ENCODE measurements at regions not wholly inside any gene's neighbourhood (a gene's known extent, or its start where the extent isn't known, plus 50 kb on each side); places are given as distances from the start of the nearest gene placed in this dataset.

- Histone ChIP-seq H3K27me3 (ENCODE audit: control insufficient read depth in 2 of 2, insufficient read depth in 2 of 2, low read length in 2 of 2) (no peaks in the 10 kb centered on the region), H3K79me2 (ENCODE audit: control insufficient read depth, insufficient read depth, low read length) (no peaks in the 10 kb centered on the region), H3K4me1 (ENCODE audit: control insufficient read depth, extremely low read depth, insufficient read depth, low read length) (peaks cover 27% of the 10 kb centered on the region), H3K9ac (replicated peaks; ENCODE audit: extremely low read depth, insufficient read depth, low read length) (no peak overlapping the region), H4K20me1 (replicated peaks; ENCODE audit: control insufficient read depth, extremely low read depth, insufficient read depth, low read length) (no peaks in the 10 kb centered on the region), H3K9me3 (replicated peaks; ENCODE audit: control insufficient read depth, insufficient read depth, low read length) (no peaks in the 10 kb centered on the region), H3K36me3 (ENCODE audit: control insufficient read depth in 2 of 2, extremely low read depth in 1 of 2, insufficient read depth in 2 of 2, low read length in 2 of 2) (no peaks in the 10 kb centered on the region), H3K27ac (ENCODE audit: insufficient read depth, low read depth, low read length) (no peak overlapping the region), H3K4me3 (replicated peaks in 1 of 3; ENCODE audit: insufficient read depth in 1 of 3, low read depth in 1 of 3, low read length in 3 of 3) (no peak overlapping the region), H2AFZ (ENCODE audit: low read depth, low read length) (no peak overlapping the region), H3K4me2 (ENCODE audit: insufficient read depth, low read length) (no peak overlapping the region), H3K9me1 (replicated peaks; ENCODE audit: control insufficient read depth, extremely low read depth, insufficient read depth, low read length) (no peaks in the 10 kb centered on the region)
- no TSS peak for BruUV-seq (replicated peaks)
- DNase-seq (ENCODE audit: low read depth, low spot score) (no peak), FAIRE-seq (no peak)
- dilution Hi-C loops (cut with MboI; ENCODE audit: extremely low pct_ligation_motif_present, low sequenced_read_pairs) (no loop called here), intact Hi-C loops (cut with micrococcal nuclease) (no loop called here)
- POLR2A ChIA-PET = no interaction called here
- CTCF ChIA-PET = interaction anchor here (1.1 kb wide), 1 partner anchor 75 kb away, joined by 3 read pairs; no protein-coding TSS in a partner anchor
- TF ChIP-seq JUN (IDR thresholded peaks at IDR 0.05; ENCODE audit: borderline replicate concordance, insufficient read depth, insufficient read length, low read depth) (no peak), FOS (IDR thresholded peaks at IDR 0.05; ENCODE audit: borderline replicate concordance, insufficient read depth, low read length) (no peak), GATA2 (IDR thresholded peaks at IDR 0.05; ENCODE audit: insufficient read depth, insufficient read length, low read depth, low read length) (no peak), MYC (IDR thresholded peaks at IDR 0.05; ENCODE audit: low read depth, low read length) (no peak), EZH2 (IDR thresholded peaks at IDR 0.05; ENCODE audit: borderline replicate concordance, low read depth, low read length, severe bottlenecking) (no peak), CTCF (IDR thresholded peaks at IDR 0.05; ENCODE audit: extremely low read depth in 1 of 2, insufficient read depth in 1 of 2, low read depth in 1 of 2, low read length in 2 of 2) (no peak), POLR2A (IDR thresholded peaks at IDR 0.05; ENCODE audit: low read depth, low read length) (no peak)
Measured at GRCh38 chr11:19436932-19437331, 196.2 kb upstream of the E2F8 start.

All from endothelial cell of umbilical vein (primary cell).